Spinal cord (tissue), 9 donors: ENCODE measurements at regions not wholly inside any gene's neighbourhood (a gene's known extent, or its start where the extent isn't known, plus 50 kb on each side); places are given as distances from the start of the nearest gene placed in this dataset.

Source experiments
- DNase-seq, 6 donors: peaks; one replicate each; pipeline versions ENCODE4 v3.0.0 to v3.0.0-alpha.2; 2013 to 2015; ENCODE audit warnings: low spot score in 6 of 6, low read depth in 4 of 6
- H3K27ac ChIP-seq: one replicate; pipeline ENCODE4 v1.5.1; 2013; ENCODE audit warnings: low read depth, low read length, control low read depth
- H3K27me3 ChIP-seq: one replicate; pipeline ENCODE4 v1.6.1; 2013; ENCODE audit warnings: low read length; ENCODE audit not compliant: control insufficient read depth, insufficient read depth
- H3K36me3 ChIP-seq: one replicate; pipeline ENCODE4 v1.6.1; 2013; ENCODE audit warnings: low read length; ENCODE audit not compliant: control insufficient read depth, insufficient read depth
- H3K4me1 ChIP-seq: one replicate; pipeline ENCODE4 v1.6.1; 2013; ENCODE audit warnings: low read length; ENCODE audit not compliant: control insufficient read depth, insufficient read depth
- H3K4me3 ChIP-seq: one replicate; pipeline ENCODE4 v1.5.1; 2013; ENCODE audit warnings: low read depth, low read length, control low read depth
- H3K9me3 ChIP-seq: one replicate; pipeline ENCODE4 v1.6.1; 2013; ENCODE audit warnings: low read length; ENCODE audit not compliant: control insufficient read depth, insufficient read depth
- WGBS: methylation state at CpG from one replicate; pipeline ENCODE4 v1.1.5; 2013; ENCODE audit warnings: missing lambda C conversion rate; ENCODE audit not compliant: insufficient coverage; 5-methylcytosine and 5-hydroxymethylcytosine counted together
- donor health status: healthy.

GRCh38 chr5:68711293-68712200 lies 382.3 kb upstream of the SLC30A5 start:
- Histone ChIP-seq H3K36me3 (no peaks in the 10 kb centered on the region), H3K4me1 (peaks cover 2% of the 10 kb centered on the region), H3K9me3 (no peaks in the 10 kb centered on the region), H3K4me3 (no peak overlapping the region), H3K27me3 (no peaks in the 10 kb centered on the region), H3K27ac (no peak overlapping the region)
- WGBS: 96% methylated on average over 3 of the region's 6 CpGs
- DNase-seq: peak in 1 of 6 donors; percentile 27

- H3K27me3 ChIP-seq: no peaks in the 10 kb centered on the region
- no peak overlapping the region for H3K27ac ChIP-seq
- 68% methylated on average over 5 of the region's 6 CpGs for WGBS
- H3K36me3 ChIP-seq: no peaks in the 10 kb centered on the region
- no peak overlapping the region for H3K4me3 ChIP-seq
- no peak for DNase-seq
- H3K4me1 ChIP-seq: peaks cover 2% of the 10 kb centered on the region
- H3K9me3 ChIP-seq: no peaks in the 10 kb centered on the region
Observed at GRCh38 chr5:68714810-68715209, 379.0 kb upstream of the SLC30A5 start.

GRCh38 chr5:68720884-68721610 lies 372.8 kb upstream of the SLC30A5 start:
- H3K27me3 ChIP-seq: no peaks in the 10 kb centered on the region
- no peaks in the 10 kb centered on the region for H3K4me1 ChIP-seq
- no peaks in the 10 kb centered on the region for H3K36me3 ChIP-seq
- no peak overlapping the region for H3K4me3 ChIP-seq
- H3K9me3 ChIP-seq: no peaks in the 10 kb centered on the region
- no peak overlapping the region for H3K27ac ChIP-seq
- DNase-seq: no peak
- WGBS: 73% methylated on average over 3 of the region's 6 CpGs

- 94% methylated on average over 5 of the region's 7 CpGs for WGBS
- Histone ChIP-seq H3K9me3 (no peaks in the 10 kb centered on the region), H3K27me3 (no peaks in the 10 kb centered on the region), H3K36me3 (no peaks in the 10 kb centered on the region), H3K4me1 (no peaks in the 10 kb centered on the region), H3K4me3 (no peak overlapping the region), H3K27ac (no peak overlapping the region)
- DNase-seq: no peak
Observed at GRCh38 chr5:68722357-68722756, 371.5 kb upstream of the SLC30A5 start.

- Histone ChIP-seq H3K4me3 (no peak overlapping the region), H3K27me3 (no peaks in the 10 kb centered on the region), H3K27ac (no peak overlapping the region), H3K36me3 (no peaks in the 10 kb centered on the region), H3K9me3 (no peaks in the 10 kb centered on the region), H3K4me1 (peaks cover 3% of the 10 kb centered on the region)
- no peak for DNase-seq
- WGBS: 100% methylated on average over 3 of the region's 7 CpGs
Observed at GRCh38 chr5:68725905-68726683, 367.7 kb upstream of the SLC30A5 start.

- Histone ChIP-seq H3K27me3 (no peaks in the 10 kb centered on the region), H3K4me1 (peaks cover 3% of the 10 kb centered on the region), H3K27ac (no peak overlapping the region), H3K9me3 (no peaks in the 10 kb centered on the region), H3K4me3 (no peak overlapping the region), H3K36me3 (no peaks in the 10 kb centered on the region)
- WGBS: 88% methylated on average over 2 of the region's 2 CpGs
- DNase-seq: no peak
Observed at GRCh38 chr5:68727931-68728330, 365.9 kb upstream of the SLC30A5 start.

GRCh38 chr5:68729678-68730077 lies 364.1 kb upstream of the SLC30A5 start:
- DNase-seq: peak in 2 of 6 donors; percentile 50 to 68
- no peaks in the 10 kb centered on the region for H3K27me3 ChIP-seq
- 45% methylated on average over 3 of the region's 4 CpGs for WGBS
- peaks cover 3% of the 10 kb centered on the region for H3K4me1 ChIP-seq
- H3K4me3 ChIP-seq: no peak overlapping the region
- no peaks in the 10 kb centered on the region for H3K36me3 ChIP-seq
- H3K9me3 ChIP-seq: no peaks in the 10 kb centered on the region
- H3K27ac ChIP-seq: no peak overlapping the region

GRCh38 chr5:68730220-68730978 lies 363.4 kb upstream of the SLC30A5 start:
- DNase-seq: peak; percentile 58 to 95 (median 77)
- Histone ChIP-seq H3K4me3 (no peak overlapping the region), H3K27ac (no peak overlapping the region), H3K27me3 (no peaks in the 10 kb centered on the region), H3K4me1 (peaks cover 3% of the 10 kb centered on the region), H3K36me3 (no peaks in the 10 kb centered on the region), H3K9me3 (no peaks in the 10 kb centered on the region)
- 13% methylated on average over 2 of the region's 7 CpGs for WGBS
